IMR-90 (cell line): ENCODE measurements at regions not wholly inside any gene's neighbourhood (a gene's known extent, or its start where the extent isn't known, plus 50 kb on each side); places are given as distances from the start of the nearest gene placed in this dataset.
"Not testable (repeated sequence)": the region's sequence is repeated elsewhere in the genome, so short reads cannot be mapped to it uniquely, and the experiment has no call there.

ENCODE experiments used
- ATAC-seq: fragments of 200-7000 bp; cut with Tn5 transposase; 2 replicates; pipeline ENCODE4 v1.9.1; 2020; ENCODE audit warnings: low read depth, mild to moderate bottlenecking, moderate library complexity
- BruUV-seq: library from RNA; stranded (reverse); fragments of 400-500 nt; replicated peaks from 2 replicates; lab custom pipeline; 2021; lab: Mats Ljungman, UMichigan
- CTCF ChIA-PET: fragments of 300-600 bp; formaldehyde crosslinking; extraction: SDS; loops from one replicate; lab custom pipeline; 2021; ENCODE audit warnings: antibody characterized with exemption; lab: Yijun Ruan, JAX
- POLR2A ChIA-PET: fragments of 300-600 bp; sonication (Branson Sonifier 250); formaldehyde crosslinking; loops from one replicate; lab custom pipeline; 2022; ENCODE audit warnings: antibody characterized with exemption; ENCODE audit not compliant: unreplicated experiment; lab: Charles Lee
- DNase-seq: peaks from one replicate; pipeline ENCODE4 v3.0.0; 2013
- H2AFZ ChIP-seq: replicated peaks from 2 replicates; pipeline ENCODE3; 2013; ENCODE audit warnings: low read length, mild to moderate bottlenecking; ENCODE audit not compliant: poor library complexity
- H2AK5ac ChIP-seq: 2 replicates; pipeline ENCODE4 v1.6.1; 2013; ENCODE audit warnings: low read depth, low read length, inconsistent platforms
- H2AK9ac ChIP-seq: replicated peaks from 2 replicates; pipeline ENCODE3; 2013; ENCODE audit warnings: mild to moderate bottlenecking, low read depth, low read length, moderate library complexity; ENCODE audit not compliant: poor library complexity
- H2BK120ac ChIP-seq: 2 replicates; pipeline ENCODE4 v1.6.1; 2013; ENCODE audit warnings: low read depth, low read length, inconsistent platforms
- H2BK15ac ChIP-seq: 3 replicates; pipeline ENCODE4 v1.6.1; 2013; ENCODE audit warnings: low read depth, low read length, inconsistent platforms
- H2BK20ac ChIP-seq: 2 replicates; pipeline ENCODE4 v1.6.1; 2013; ENCODE audit warnings: low read depth, mild to moderate bottlenecking, inconsistent platforms, low read length, moderate library complexity
- H2BK5ac ChIP-seq: 2 replicates; pipeline ENCODE4 v1.6.1; 2013; ENCODE audit warnings: mild to moderate bottlenecking, low read depth, low read length, inconsistent platforms; ENCODE audit not compliant: poor library complexity, severe bottlenecking
- H3K14ac ChIP-seq: replicated peaks from 2 replicates; pipeline ENCODE4 v1.6.1; 2013; ENCODE audit warnings: low read depth, low read length, inconsistent platforms
- H3K18ac ChIP-seq: 2 replicates; pipeline ENCODE4 v1.6.1; 2013; ENCODE audit warnings: low read depth, low read length, control low read depth
- H3K23ac ChIP-seq: 2 replicates; pipeline ENCODE4 v1.6.1; 2013; ENCODE audit warnings: low read depth, low read length, inconsistent platforms
- H3K27ac ChIP-seq: 2 replicates; pipeline ENCODE4 v1.5.1; 2013; ENCODE audit warnings: mild to moderate bottlenecking, control low read depth, low read length; ENCODE audit not compliant: insufficient read depth
- H3K27me3 ChIP-seq: 2 replicates; pipeline ENCODE4 v1.6.1; 2013; ENCODE audit warnings: low read length; ENCODE audit not compliant: control insufficient read depth, insufficient read depth
- H3K36me3 ChIP-seq: 2 replicates; pipeline ENCODE4 v1.6.1; 2013; ENCODE audit warnings: low read length, mixed read lengths; ENCODE audit not compliant: control insufficient read depth, insufficient read depth
- H3K4ac ChIP-seq: 2 replicates; pipeline ENCODE4 v1.6.1; 2013; ENCODE audit warnings: low read depth, low read length, inconsistent platforms
- H3K4me1 ChIP-seq: 2 replicates; pipeline ENCODE4 v1.6.1; 2013; ENCODE audit warnings: low read length, mixed read lengths; ENCODE audit not compliant: control insufficient read depth, insufficient read depth
- H3K4me2 ChIP-seq: 2 replicates; pipeline ENCODE4 v1.6.1; 2013; ENCODE audit warnings: low read depth, mild to moderate bottlenecking, control low read depth, low read length, moderate library complexity
- H3K4me3 ChIP-seq: 2 replicates; pipeline ENCODE4 v1.5.1; 2013; ENCODE audit warnings: low read depth, mild to moderate bottlenecking, control low read depth, low read length, moderate library complexity; ENCODE audit not compliant: insufficient read depth
- H3K56ac ChIP-seq: 2 replicates; pipeline ENCODE4 v1.6.1; 2013; ENCODE audit warnings: low read length, inconsistent platforms; ENCODE audit not compliant: insufficient read depth; ENCODE audit errors: extremely low read depth
- H3K79me1 ChIP-seq, 2 experiments: 2 replicates each; pipeline ENCODE4 v1.6.1; 2013; ENCODE audit warnings: low read length in 2 of 2, inconsistent platforms in 1 of 2, low read depth in 1 of 2
- H3K9ac ChIP-seq: 2 replicates; pipeline ENCODE4 v1.6.1; 2013; ENCODE audit warnings: low read depth, low read length, control low read depth
- H3K9me1 ChIP-seq: 2 replicates; pipeline ENCODE4 v1.6.1; 2013; ENCODE audit warnings: low read length, inconsistent platforms; ENCODE audit not compliant: insufficient read depth
- H3K9me3 ChIP-seq: 2 replicates; pipeline ENCODE4 v1.6.1; 2013; ENCODE audit warnings: low read length; ENCODE audit not compliant: control insufficient read depth, insufficient read depth
- H4K20me1 ChIP-seq: 2 replicates; pipeline ENCODE4 v1.6.1; 2013; ENCODE audit warnings: low read length, inconsistent platforms; ENCODE audit not compliant: insufficient read depth
- H4K5ac ChIP-seq: 2 replicates; pipeline ENCODE4 v1.6.1; 2013; ENCODE audit warnings: mild to moderate bottlenecking, low read depth, low read length, control low read depth
- H4K8ac ChIP-seq, 2 experiments: 2 replicates each; pipeline ENCODE4 v1.6.1; 2013; ENCODE audit warnings: low read depth in 2 of 2, low read length in 2 of 2, control low read depth in 1 of 2, inconsistent platforms in 1 of 2
- H4K91ac ChIP-seq: 2 replicates; pipeline ENCODE4 v1.6.1; 2013; ENCODE audit warnings: low read depth, low read length, inconsistent platforms; ENCODE audit not compliant: insufficient read depth
- WGBS, 2 experiments: methylation state at CpG; one replicate each; pipeline versions ENCODE4 v1.1.5 to v1.1.7; 2013; ENCODE audit warnings: missing lambda C conversion rate in 2 of 2; ENCODE audit not compliant: insufficient read length in 1 of 2; ENCODE audit errors: extremely low coverage in 2 of 2; 5-methylcytosine and 5-hydroxymethylcytosine counted together
- dilution Hi-C: fragments of 300-500 bp; cut with HindIII; formaldehyde crosslinking; loops from one replicate; pipeline ENCODE4 v1.14.3; 2018; ENCODE audit warnings: low sequenced_read_pairs; ENCODE audit not compliant: unreplicated experiment
- in situ Hi-C: fragments of 300-500 bp; cut with MboI; formaldehyde crosslinking; loops from 3 replicates; pipeline ENCODE4 v1.14.3; 2019; ENCODE audit warnings: low sequenced_read_pairs, inconsistent platforms, mixed read lengths
- intact Hi-C: fragments of 100-400 bp; cut with micrococcal nuclease; formaldehyde crosslinking; loops from 2 replicates; pipeline ENCODE4 v1.10.0; 2022

DNA sequence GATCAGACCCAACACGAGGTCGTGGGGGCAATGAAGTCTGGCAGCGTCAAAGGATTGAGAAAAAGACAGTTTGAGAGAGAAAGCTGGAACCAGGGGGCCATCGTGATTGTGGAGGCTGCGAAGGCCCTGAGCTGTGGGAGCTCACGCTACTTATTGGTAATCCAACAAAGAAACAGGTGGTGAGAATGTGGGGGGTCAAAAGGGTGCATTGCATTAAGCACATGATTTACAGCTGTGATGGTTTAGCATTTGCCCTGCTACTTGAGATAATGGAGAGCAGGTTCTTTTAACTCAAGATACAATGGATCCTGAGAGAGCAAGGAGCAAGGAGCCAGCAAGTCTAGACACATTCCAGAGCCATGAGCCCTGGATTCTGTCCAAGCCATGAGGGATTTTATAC, 276.8 kb upstream of the RRP15 start:
- H3K4me2 ChIP-seq, in situ Hi-C loops, H3K9me1 ChIP-seq, H3K79me1 ChIP-seq, H3K4ac ChIP-seq, H3K4me1 ChIP-seq, intact Hi-C loops, H3K9ac ChIP-seq, H3K18ac ChIP-seq, CTCF ChIA-PET, DNase-seq, H2BK5ac ChIP-seq, H3K4me3 ChIP-seq, ATAC-seq, H4K91ac ChIP-seq, H3K36me3 ChIP-seq, H3K14ac ChIP-seq, H2AFZ ChIP-seq, H3K27ac ChIP-seq, H2BK20ac ChIP-seq, H2BK120ac ChIP-seq, H3K56ac ChIP-seq, BruUV-seq, H4K5ac ChIP-seq, dilution Hi-C loops, H3K9me3 ChIP-seq, H3K23ac ChIP-seq, H4K20me1 ChIP-seq, H3K27me3 ChIP-seq, H2AK5ac ChIP-seq, H2BK15ac ChIP-seq, H2AK9ac ChIP-seq, POLR2A ChIA-PET, H4K8ac ChIP-seq: not testable (repeated sequence)
- WGBS, 2 experiments, result 53% methylated on average over 3 of the region's 6 CpGs; no CpG with 5 or more reads in 1 of the 2 experiments

DNA sequence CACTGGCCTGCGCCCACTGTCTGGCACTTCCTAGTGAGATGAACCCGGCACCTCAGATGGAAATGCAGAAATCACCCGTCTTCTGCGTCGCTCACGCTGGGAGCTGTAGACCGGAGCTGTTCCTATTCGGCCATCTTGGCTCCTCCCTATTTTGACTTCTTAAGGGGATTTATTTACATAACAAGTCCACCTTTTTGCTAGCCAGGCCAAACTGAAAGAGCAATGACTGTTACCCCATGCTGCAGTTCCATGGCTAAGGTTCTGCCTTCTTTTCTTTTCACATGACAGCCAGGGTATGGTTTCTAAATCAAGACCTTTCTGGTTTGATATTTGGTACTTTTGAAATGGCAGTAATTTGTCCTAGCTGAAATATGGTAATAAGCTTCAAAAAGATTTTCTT, 270.0 kb upstream of the RRP15 start:
- H4K91ac ChIP-seq, H4K20me1 ChIP-seq, H3K18ac ChIP-seq, H3K36me3 ChIP-seq, intact Hi-C loops, H3K79me1 ChIP-seq, H3K14ac ChIP-seq, DNase-seq, H2AFZ ChIP-seq, H3K9me3 ChIP-seq, H3K27me3 ChIP-seq, CTCF ChIA-PET, H2AK5ac ChIP-seq, H3K4ac ChIP-seq, H4K5ac ChIP-seq, H2BK120ac ChIP-seq, H2AK9ac ChIP-seq, POLR2A ChIA-PET, H3K4me1 ChIP-seq, ATAC-seq, H2BK5ac ChIP-seq, H2BK15ac ChIP-seq, H3K56ac ChIP-seq, H3K4me3 ChIP-seq, dilution Hi-C loops, in situ Hi-C loops, H3K9me1 ChIP-seq, H2BK20ac ChIP-seq, H3K23ac ChIP-seq, H3K9ac ChIP-seq, BruUV-seq, H3K27ac ChIP-seq, H3K4me2 ChIP-seq, H4K8ac ChIP-seq: not testable (repeated sequence)
- WGBS, 2 experiments, result no CpG with 5 or more reads among the region's 8 CpGs
